Panc1 (cell line): ENCODE measurements at regions not wholly inside any gene's neighbourhood (a gene's known extent, or its start where the extent isn't known, plus 50 kb on each side); places are given as distances from the start of the nearest gene placed in this dataset.

ENCODE experiments used
- ATAC-seq: fragments of 200-7000 bp; cut with Tn5 transposase; 2 replicates; pipeline ENCODE4 v1.9.1; 2020; ENCODE audit warnings: mild to moderate bottlenecking, moderate library complexity
- BruUV-seq: library from RNA; stranded (reverse); fragments of 400-500 nt; replicated peaks from 2 replicates; lab custom pipeline; 2021; lab: Mats Ljungman, UMichigan
- CTCF ChIA-PET: fragments of 300-600 bp; sonication (Branson Sonifier 250); formaldehyde crosslinking; loops from one replicate; lab custom pipeline; 2022; ENCODE audit warnings: antibody characterized with exemption; lab: Charles Lee
- POLR2A ChIA-PET: fragments of 300-600 bp; sonication (Branson Sonifier 250); formaldehyde crosslinking; loops from one replicate; lab custom pipeline; 2022; ENCODE audit warnings: antibody characterized with exemption; lab: Charles Lee
- DNase-seq: peaks from one replicate; pipeline ENCODE4 v3.0.0-alpha.2; 2010; ENCODE audit warnings: low read depth, low spot score
- H3K27ac ChIP-seq: 2 replicates; pipeline ENCODE4 v1.5.1; 2011; ENCODE audit warnings: mild to moderate bottlenecking, low read length, inconsistent platforms
- H3K27me3 ChIP-seq: fragments of 200-500 bp; sonication (Bioruptor generic); 2 replicates; pipeline ENCODE4 v1.6.0; 2014; ENCODE audit warnings: low read length, inconsistent platforms; ENCODE audit not compliant: control insufficient read depth, insufficient read depth
- H3K36me3 ChIP-seq: fragments of 200-500 bp; sonication (Bioruptor generic); 2 replicates; pipeline ENCODE4 v1.5.1; 2014; ENCODE audit warnings: inconsistent platforms, mild to moderate bottlenecking, low read length, moderate library complexity; ENCODE audit not compliant: control insufficient read depth, insufficient read depth
- H3K4me1 ChIP-seq: 2 replicates; pipeline ENCODE4 v1.5.1; 2011; ENCODE audit warnings: inconsistent platforms, mild to moderate bottlenecking, low read length, moderate library complexity; ENCODE audit not compliant: control insufficient read depth, insufficient read depth
- H3K4me3 ChIP-seq, 2 experiments: 2 replicates each; pipeline ENCODE4 v1.5.1; 2011 to 2012; ENCODE audit warnings: low read depth in 2 of 2, low read length in 2 of 2, mild to moderate bottlenecking in 2 of 2, inconsistent platforms in 1 of 2, moderate library complexity in 1 of 2
- H3K9me3 ChIP-seq: fragments of 200-500 bp; sonication (Bioruptor generic); 2 replicates; pipeline ENCODE4 v1.5.1; 2014; ENCODE audit warnings: low read depth, mild to moderate bottlenecking, inconsistent platforms, low read length, moderate library complexity; ENCODE audit not compliant: control insufficient read depth, insufficient read depth
- POLR2AphosphoS5 ChIP-seq: IDR thresholded peaks from 2 replicates; pipeline ENCODE4 v1.6.1; 2012; ENCODE audit warnings: mild to moderate bottlenecking, low read depth, low read length, moderate library complexity
- SIN3A ChIP-seq: IDR thresholded peaks from 2 replicates; pipeline ENCODE4 v1.6.1; 2012; ENCODE audit warnings: low read depth, mild to moderate bottlenecking, low read length, moderate library complexity, borderline replicate concordance; ENCODE audit not compliant: insufficient read depth
- TCF7L2 ChIP-seq: IDR thresholded peaks from 2 replicates; pipeline ENCODE4 v1.6.1; 2011; ENCODE audit warnings: mild to moderate bottlenecking, low read depth, low read length, inconsistent platforms
- in situ Hi-C: cut with HindIII; loops from 2 replicates; pipeline ENCODE4 v1.10.0; 2016; ENCODE audit warnings: low sequenced_read_pairs, low pct_unique_long_range_greater_than_20kb
- intact Hi-C: fragments of 100-400 bp; cut with micrococcal nuclease; formaldehyde crosslinking; loops from one replicate; pipeline ENCODE4 v1.10.0; 2022; ENCODE audit not compliant: unreplicated experiment
- TF ChIP-seq, protein P1 (sequence below), 2 experiments: IDR thresholded peaks; 2 replicates each; pipeline ENCODE4 v1.6.1; 2011 to 2012; ENCODE audit warnings: low read depth in 2 of 2, control low read depth in 1 of 2, low read length in 1 of 2, mild to moderate bottlenecking in 1 of 2, moderate library complexity in 1 of 2; ENCODE audit not compliant: insufficient read depth in 1 of 2
- TF ChIP-seq, protein P2 (sequence below): fragments of 450-650 bp; IDR thresholded peaks from 2 replicates; pipeline ENCODE4 v1.5.1; 2017; ENCODE audit warnings: mild to moderate bottlenecking

DNA sequence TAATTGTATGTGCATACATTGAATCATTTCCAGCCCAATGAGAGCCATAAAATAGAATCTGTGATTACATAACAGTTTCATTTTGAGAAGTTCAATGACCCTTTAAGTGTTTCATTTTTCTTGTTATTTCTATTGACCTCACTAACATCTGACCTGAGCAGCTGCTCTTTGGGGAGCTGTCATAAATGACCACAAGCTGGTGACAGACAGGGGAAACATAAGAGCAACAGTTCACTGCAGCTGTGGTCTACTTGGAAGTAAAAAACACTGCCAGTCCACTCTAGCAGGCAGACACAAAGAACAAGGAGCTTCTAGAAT is 265.4 kb downstream of the DTWD2 start:
- POLR2A ChIA-PET = no interaction called here
- intact Hi-C loops = no loop called here

DNA sequence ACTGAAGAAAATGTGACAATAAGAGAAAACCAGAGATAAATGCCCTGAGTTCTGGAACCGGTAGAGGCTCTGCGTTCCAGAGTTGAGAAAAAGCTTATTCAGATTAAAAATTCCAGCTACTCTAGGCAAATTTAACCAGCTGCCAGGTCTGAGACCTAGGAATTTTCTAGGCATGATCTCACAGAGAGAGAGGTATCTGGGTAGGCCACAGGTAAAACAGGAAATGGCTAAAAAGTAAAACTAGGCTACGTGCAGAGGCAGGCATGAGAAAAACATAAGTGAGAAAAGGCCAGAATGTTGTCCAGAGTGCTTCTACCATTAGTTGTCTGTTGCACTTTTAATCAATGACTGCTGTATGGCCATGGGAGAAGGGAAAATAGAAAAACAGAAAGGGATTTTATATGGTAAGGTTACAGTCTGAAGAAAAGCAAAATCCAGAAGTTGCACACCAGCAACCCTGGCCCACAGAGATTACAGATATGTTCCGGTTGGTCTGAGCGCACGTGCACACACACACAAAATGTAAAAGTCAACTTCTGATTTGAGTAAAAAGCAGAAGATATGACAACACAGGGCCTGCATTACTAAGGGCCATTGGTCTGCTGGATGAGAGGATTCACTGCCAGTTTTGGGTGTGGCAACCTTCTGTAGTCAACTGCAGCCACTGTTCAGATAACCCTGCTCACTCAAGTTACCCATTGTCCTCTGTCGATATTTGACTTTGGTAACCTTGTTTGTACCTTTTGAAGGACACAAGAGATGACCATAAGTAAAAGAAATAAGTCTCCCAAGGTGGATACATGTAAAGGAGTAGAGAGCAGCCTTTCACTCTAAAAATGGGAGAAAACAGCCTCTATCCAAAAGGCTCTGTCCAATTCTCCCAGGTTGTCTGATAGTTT is 266.0 kb downstream of the DTWD2 start:
- POLR2A ChIA-PET = no interaction called here
- intact Hi-C loops = no loop called here
- in situ Hi-C loops = no loop called here
- no TSS peak for BruUV-seq
- ATAC-seq = no peak
- DNase-seq = no peak
- Histone ChIP-seq H3K27ac (no peak overlapping the region), H3K27me3 (no peaks in the 10 kb centered on the region), H3K4me1 (no peaks in the 10 kb centered on the region), H3K4me3 (no peak overlapping the region), H3K36me3 (no peaks in the 10 kb centered on the region), H3K9me3 (no peaks in the 10 kb centered on the region)
- TF ChIP-seq TCF7L2 (no peak), SIN3A (no peak)
- TF ChIP-seq, protein P1, sequence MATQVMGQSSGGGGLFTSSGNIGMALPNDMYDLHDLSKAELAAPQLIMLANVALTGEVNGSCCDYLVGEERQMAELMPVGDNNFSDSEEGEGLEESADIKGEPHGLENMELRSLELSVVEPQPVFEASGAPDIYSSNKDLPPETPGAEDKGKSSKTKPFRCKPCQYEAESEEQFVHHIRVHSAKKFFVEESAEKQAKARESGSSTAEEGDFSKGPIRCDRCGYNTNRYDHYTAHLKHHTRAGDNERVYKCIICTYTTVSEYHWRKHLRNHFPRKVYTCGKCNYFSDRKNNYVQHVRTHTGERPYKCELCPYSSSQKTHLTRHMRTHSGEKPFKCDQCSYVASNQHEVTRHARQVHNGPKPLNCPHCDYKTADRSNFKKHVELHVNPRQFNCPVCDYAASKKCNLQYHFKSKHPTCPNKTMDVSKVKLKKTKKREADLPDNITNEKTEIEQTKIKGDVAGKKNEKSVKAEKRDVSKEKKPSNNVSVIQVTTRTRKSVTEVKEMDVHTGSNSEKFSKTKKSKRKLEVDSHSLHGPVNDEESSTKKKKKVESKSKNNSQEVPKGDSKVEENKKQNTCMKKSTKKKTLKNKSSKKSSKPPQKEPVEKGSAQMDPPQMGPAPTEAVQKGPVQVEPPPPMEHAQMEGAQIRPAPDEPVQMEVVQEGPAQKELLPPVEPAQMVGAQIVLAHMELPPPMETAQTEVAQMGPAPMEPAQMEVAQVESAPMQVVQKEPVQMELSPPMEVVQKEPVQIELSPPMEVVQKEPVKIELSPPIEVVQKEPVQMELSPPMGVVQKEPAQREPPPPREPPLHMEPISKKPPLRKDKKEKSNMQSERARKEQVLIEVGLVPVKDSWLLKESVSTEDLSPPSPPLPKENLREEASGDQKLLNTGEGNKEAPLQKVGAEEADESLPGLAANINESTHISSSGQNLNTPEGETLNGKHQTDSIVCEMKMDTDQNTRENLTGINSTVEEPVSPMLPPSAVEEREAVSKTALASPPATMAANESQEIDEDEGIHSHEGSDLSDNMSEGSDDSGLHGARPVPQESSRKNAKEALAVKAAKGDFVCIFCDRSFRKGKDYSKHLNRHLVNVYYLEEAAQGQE (IDR thresholded peaks at IDR 0.05; ENCODE audit: insufficient read depth in 1 of 2, low read depth in 2 of 2, low read length in 1 of 2) = no peak
- TF ChIP-seq, protein P2, sequence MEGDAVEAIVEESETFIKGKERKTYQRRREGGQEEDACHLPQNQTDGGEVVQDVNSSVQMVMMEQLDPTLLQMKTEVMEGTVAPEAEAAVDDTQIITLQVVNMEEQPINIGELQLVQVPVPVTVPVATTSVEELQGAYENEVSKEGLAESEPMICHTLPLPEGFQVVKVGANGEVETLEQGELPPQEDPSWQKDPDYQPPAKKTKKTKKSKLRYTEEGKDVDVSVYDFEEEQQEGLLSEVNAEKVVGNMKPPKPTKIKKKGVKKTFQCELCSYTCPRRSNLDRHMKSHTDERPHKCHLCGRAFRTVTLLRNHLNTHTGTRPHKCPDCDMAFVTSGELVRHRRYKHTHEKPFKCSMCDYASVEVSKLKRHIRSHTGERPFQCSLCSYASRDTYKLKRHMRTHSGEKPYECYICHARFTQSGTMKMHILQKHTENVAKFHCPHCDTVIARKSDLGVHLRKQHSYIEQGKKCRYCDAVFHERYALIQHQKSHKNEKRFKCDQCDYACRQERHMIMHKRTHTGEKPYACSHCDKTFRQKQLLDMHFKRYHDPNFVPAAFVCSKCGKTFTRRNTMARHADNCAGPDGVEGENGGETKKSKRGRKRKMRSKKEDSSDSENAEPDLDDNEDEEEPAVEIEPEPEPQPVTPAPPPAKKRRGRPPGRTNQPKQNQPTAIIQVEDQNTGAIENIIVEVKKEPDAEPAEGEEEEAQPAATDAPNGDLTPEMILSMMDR = no peak
- CTCF ChIA-PET = interaction anchor here (0.5 kb wide), 1 partner anchor 221 kb away, joined by 5 read pairs; no protein-coding TSS in a partner anchor

More for the DNA sequence above, 265.4 kb downstream of the DTWD2 start:
- H3K27me3 ChIP-seq = no peaks in the 10 kb centered on the region
- CTCF ChIA-PET = interaction anchor here (0.5 kb wide), 1 partner anchor 220 kb away, joined by 5 read pairs; no protein-coding TSS in a partner anchor
- no peak for TF ChIP-seq SIN3A
- TF ChIP-seq, protein P2 = no peak
- no peak for TF ChIP-seq POLR2AphosphoS5
- TF ChIP-seq, protein P1 (IDR thresholded peaks at IDR 0.05; ENCODE audit: insufficient read depth in 1 of 2, low read depth in 2 of 2, low read length in 1 of 2) = no peak
- no peak for TF ChIP-seq TCF7L2
- no peaks in the 10 kb centered on the region for H3K4me1 ChIP-seq
- H3K9me3 ChIP-seq = no peaks in the 10 kb centered on the region
- in situ Hi-C loops = no loop called here
- H3K36me3 ChIP-seq = no peaks in the 10 kb centered on the region
- no peak for DNase-seq
- H3K4me3 ChIP-seq = no peak overlapping the region
- H3K27ac ChIP-seq = no peak overlapping the region
- BruUV-seq = no TSS peak
- ATAC-seq = no peak
